Left renal pelvis (tissue), 4 donors: ENCODE measurements at regions not wholly inside any gene's neighbourhood (a gene's known extent, or its start where the extent isn't known, plus 50 kb on each side); places are given as distances from the start of the nearest gene placed in this dataset.
"Not testable (repeated sequence)": the region's sequence is repeated elsewhere in the genome, so short reads cannot be mapped to it uniquely, and the experiment has no call there.

ENCODE experiments used
- DNase-seq, 4 donors: peaks; one replicate each; pipeline ENCODE4 v3.0.0-alpha.2; 2013; ENCODE audit warnings: low read depth in 4 of 4, low spot score in 3 of 4

GRCh38 chr5:152527358-152528052 is 122.4 kb upstream of the NMUR2 start:
- peak in 1 of 4 donors; percentile 21 for DNase-seq

- no peak for DNase-seq
Measured at GRCh38 chr5:152529440-152529839, 124.4 kb upstream of the NMUR2 start.

- peak in 3 of 4 donors; percentile 36 to 37 (median 36) for DNase-seq
Measured at GRCh38 chr5:152532714-152533113, 127.6 kb upstream of the NMUR2 start.

- no peak for DNase-seq
Measured at GRCh38 chr5:152534641-152535040, 129.6 kb upstream of the NMUR2 start.

- peak in 3 of 4 donors; percentile 36 to 47 (median 37) for DNase-seq
Measured at GRCh38 chr5:152542741-152543140, 137.7 kb upstream of the NMUR2 start.

- no peak for DNase-seq
Measured at GRCh38 chr5:152546493-152546892, 141.4 kb upstream of the NMUR2 start.

- no peak for DNase-seq
Measured at GRCh38 chr5:152547202-152547601, 142.1 kb upstream of the NMUR2 start.

- no peak for DNase-seq
Measured at GRCh38 chr5:152549709-152550108, 144.6 kb upstream of the NMUR2 start.

- DNase-seq = no peak
Measured at GRCh38 chr5:152551061-152551460, 146.0 kb upstream of the NMUR2 start.

GRCh38 chr5:152556784-152557183 is 151.7 kb upstream of the NMUR2 start:
- peak in 1 of 4 donors; percentile 11 for DNase-seq

GRCh38 chr5:152560512-152561137 is 155.5 kb upstream of the NMUR2 start:
- DNase-seq = peak in 3 of 4 donors; percentile 26 to 47 (median 39)

GRCh38 chr5:152568016-152568415 is 162.9 kb upstream of the NMUR2 start:
- no peak for DNase-seq

- DNase-seq = no peak
Measured at GRCh38 chr5:152572812-152573211, 167.7 kb upstream of the NMUR2 start.

GRCh38 chr5:152584103-152584502 is 179.0 kb upstream of the NMUR2 start:
- no peak for DNase-seq

GRCh38 chr5:152592416-152592815 is 187.3 kb upstream of the NMUR2 start:
- DNase-seq = no peak

GRCh38 chr5:152593388-152593787 is 188.3 kb upstream of the NMUR2 start:
- DNase-seq = no peak

- DNase-seq = no peak
Measured at GRCh38 chr5:152595405-152595804, 190.3 kb upstream of the NMUR2 start.

- no peak for DNase-seq
Measured at GRCh38 chr5:152599096-152599495, 194.0 kb upstream of the NMUR2 start.

- DNase-seq = no peak
Measured at GRCh38 chr5:152601806-152602732, 197.0 kb upstream of the NMUR2 start.

GRCh38 chr5:152606050-152606449 is 201.0 kb upstream of the NMUR2 start:
- DNase-seq = not testable (repeated sequence)

GRCh38 chr5:152606776-152607364 is 201.8 kb upstream of the NMUR2 start:
- no peak for DNase-seq
